Neural cell (in vitro differentiated cells): ENCODE measurements at regions not wholly inside any gene's neighbourhood (a gene's known extent, or its start where the extent isn't known, plus 50 kb on each side); places are given as distances from the start of the nearest gene placed in this dataset.

Experiments
- CTCF ChIP-seq: fragments of 450-650 bp; IDR thresholded peaks from 2 replicates; pipeline ENCODE4 v1.5.1; 2014; ENCODE audit warnings: antibody characterized with exemption, mild to moderate bottlenecking, moderate library complexity; ENCODE audit not compliant: poor library complexity, severe bottlenecking
- REST ChIP-seq: IDR thresholded peaks from 2 replicates; pipeline ENCODE4 v1.6.1; 2012; ENCODE audit warnings: borderline replicate concordance

- TF ChIP-seq CTCF (no peak), REST (no peak)
Observed at GRCh38 chr7:130888468-130888867, 154.5 kb upstream of the KLF14 start.
